HUES6 (cell line): ENCODE measurements at regions not wholly inside any gene's neighbourhood (a gene's known extent, or its start where the extent isn't known, plus 50 kb on each side); places are given as distances from the start of the nearest gene placed in this dataset.

ENCODE experiments used
- H3K27ac ChIP-seq: 2 replicates; pipeline ENCODE4 v1.7.0; 2013; ENCODE audit warnings: low read depth, mild to moderate bottlenecking, low read length, inconsistent platforms
- H3K27me3 ChIP-seq: 2 replicates; pipeline ENCODE4 v1.6.1; 2013; ENCODE audit warnings: low read length; ENCODE audit not compliant: control insufficient read depth, insufficient read depth
- H3K36me3 ChIP-seq: 2 replicates; pipeline ENCODE4 v1.6.1; 2013; ENCODE audit warnings: low read length; ENCODE audit not compliant: control insufficient read depth, insufficient read depth
- H3K4me1 ChIP-seq: 2 replicates; pipeline ENCODE4 v1.6.1; 2013; ENCODE audit warnings: low read length; ENCODE audit not compliant: control insufficient read depth, insufficient read depth
- H3K4me3 ChIP-seq: 2 replicates; pipeline ENCODE4 v1.5.1; 2013; ENCODE audit warnings: low read depth, low read length
- H3K9ac ChIP-seq: one replicate; pipeline ENCODE4 v1.6.1; 2013; ENCODE audit warnings: mild to moderate bottlenecking, low read length
- H3K9me3 ChIP-seq: 2 replicates; pipeline ENCODE4 v1.6.1; 2013; ENCODE audit warnings: low read depth, low read length; ENCODE audit not compliant: control insufficient read depth, insufficient read depth

GRCh38 chr12:131494216-131494615, 216.7 kb upstream of the SFSWAP start:
- Histone ChIP-seq H3K36me3 (no peaks in the 10 kb centered on the region), H3K4me3 (no peak overlapping the region), H3K9me3 (no peaks in the 10 kb centered on the region), H3K4me1 (no peaks in the 10 kb centered on the region), H3K9ac (no peak overlapping the region), H3K27ac (no peak overlapping the region), H3K27me3 (peaks cover 28% of the 10 kb centered on the region)

GRCh38 chr12:131494741-131495524, 216.0 kb upstream of the SFSWAP start:
- no peaks in the 10 kb centered on the region for H3K36me3 ChIP-seq
- no peak overlapping the region for H3K27ac ChIP-seq
- H3K27me3 ChIP-seq, result peaks cover 28% of the 10 kb centered on the region

GRCh38 chr12:131497966-131498365, 212.9 kb upstream of the SFSWAP start:
- Histone ChIP-seq H3K4me1 (no peaks in the 10 kb centered on the region), H3K9ac (no peak overlapping the region), H3K27ac (no peak overlapping the region), H3K4me3 (no peak overlapping the region), H3K9me3 (no peaks in the 10 kb centered on the region), H3K36me3 (no peaks in the 10 kb centered on the region), H3K27me3 (peaks cover 25% of the 10 kb centered on the region)

More at GRCh38 chr12:131494741-131495524, 216.0 kb upstream of the SFSWAP start:
- Histone ChIP-seq H3K9ac (no peak overlapping the region), H3K4me1 (no peaks in the 10 kb centered on the region), H3K9me3 (no peaks in the 10 kb centered on the region), H3K4me3 (no peak overlapping the region)

GRCh38 chr12:131499160-131499863, 211.6 kb upstream of the SFSWAP start:
- no peak overlapping the region for H3K27ac ChIP-seq
- H3K4me1 ChIP-seq, result no peaks in the 10 kb centered on the region
- H3K27me3 ChIP-seq, result peaks cover 25% of the 10 kb centered on the region
- no peak overlapping the region for H3K4me3 ChIP-seq
- H3K9ac ChIP-seq, result no peak overlapping the region
- H3K36me3 ChIP-seq, result no peaks in the 10 kb centered on the region
- H3K9me3 ChIP-seq, result no peaks in the 10 kb centered on the region

- no peaks in the 10 kb centered on the region for H3K9me3 ChIP-seq
- no peaks in the 10 kb centered on the region for H3K4me1 ChIP-seq
- H3K36me3 ChIP-seq, result no peaks in the 10 kb centered on the region
- peaks cover 25% of the 10 kb centered on the region for H3K27me3 ChIP-seq
- H3K9ac ChIP-seq, result no peak overlapping the region
- H3K27ac ChIP-seq, result no peak overlapping the region
- H3K4me3 ChIP-seq, result no peak overlapping the region
These were observed 211.1 kb upstream of the SFSWAP start for GRCh38 chr12:131499864-131500190.

- Histone ChIP-seq H3K9ac (no peak overlapping the region), H3K27ac (no peak overlapping the region), H3K4me3 (no peak overlapping the region), H3K4me1 (no peaks in the 10 kb centered on the region), H3K36me3 (no peaks in the 10 kb centered on the region), H3K27me3 (peaks cover 19% of the 10 kb centered on the region), H3K9me3 (no peaks in the 10 kb centered on the region)
These were observed 210.3 kb upstream of the SFSWAP start for GRCh38 chr12:131500564-131500963.

- 0 out of 2 replicates have a peak, but pooled peaks cover 2% of the 10 kb centered on the region for H3K27me3 ChIP-seq
- no peak overlapping the region for H3K9ac ChIP-seq
- H3K4me1 ChIP-seq, result peaks cover under 1% of the 10 kb centered on the region; the same call in 1 of the 2 replicates
- no peak overlapping the region for H3K27ac ChIP-seq
- no peak overlapping the region for H3K4me3 ChIP-seq
- no peaks in the 10 kb centered on the region for H3K36me3 ChIP-seq
- no peaks in the 10 kb centered on the region for H3K9me3 ChIP-seq
These were observed 205.3 kb upstream of the SFSWAP start for GRCh38 chr12:131505561-131505960.

GRCh38 chr12:131506426-131506825, 204.5 kb upstream of the SFSWAP start:
- H3K27me3 ChIP-seq, result 0 out of 2 replicates have a peak, but pooled peaks cover 2% of the 10 kb centered on the region
- no peak overlapping the region for H3K9ac ChIP-seq
- H3K36me3 ChIP-seq, result no peaks in the 10 kb centered on the region
- H3K4me3 ChIP-seq, result no peak overlapping the region
- H3K9me3 ChIP-seq, result no peaks in the 10 kb centered on the region
- H3K27ac ChIP-seq, result no peak overlapping the region
- H3K4me1 ChIP-seq, result peaks cover 9% of the 10 kb centered on the region

- H3K4me3 ChIP-seq, result no peak overlapping the region
- no peaks in the 10 kb centered on the region for H3K36me3 ChIP-seq
- H3K9me3 ChIP-seq, result no peaks in the 10 kb centered on the region
- peaks cover 16% of the 10 kb centered on the region for H3K4me1 ChIP-seq
- H3K27me3 ChIP-seq, result 0 out of 2 replicates have a peak, but pooled peaks cover 2% of the 10 kb centered on the region
- H3K9ac ChIP-seq, result no peak overlapping the region
- no peak overlapping the region for H3K27ac ChIP-seq
These were observed 203.8 kb upstream of the SFSWAP start for GRCh38 chr12:131507094-131507493.

- H3K9ac ChIP-seq, result no peak overlapping the region
- peaks cover 17% of the 10 kb centered on the region for H3K4me1 ChIP-seq
- no peaks in the 10 kb centered on the region for H3K9me3 ChIP-seq
- H3K36me3 ChIP-seq, result no peaks in the 10 kb centered on the region
- 0 out of 2 replicates have a peak, but pooled peaks cover 2% of the 10 kb centered on the region for H3K27me3 ChIP-seq
- H3K4me3 ChIP-seq, result no peak overlapping the region
- no peak overlapping the region for H3K27ac ChIP-seq
These were observed 203.0 kb upstream of the SFSWAP start for GRCh38 chr12:131507881-131508280.

- H3K9ac ChIP-seq, result no peak overlapping the region
- no peak overlapping the region for H3K4me3 ChIP-seq
- no peaks in the 10 kb centered on the region for H3K9me3 ChIP-seq
- H3K27me3 ChIP-seq, result 0 out of 2 replicates have a peak, but pooled peaks cover 2% of the 10 kb centered on the region
- peaks cover 17% of the 10 kb centered on the region for H3K4me1 ChIP-seq
- no peak overlapping the region for H3K27ac ChIP-seq
- no peaks in the 10 kb centered on the region for H3K36me3 ChIP-seq
These were observed 201.2 kb upstream of the SFSWAP start for GRCh38 chr12:131509701-131510100.
